ENCODE measurements at regions not wholly inside any gene's neighbourhood (a gene's known extent, or its start where the extent isn't known, plus 50 kb on each side); places are given as distances from the start of the nearest gene placed in this dataset.

DNA sequence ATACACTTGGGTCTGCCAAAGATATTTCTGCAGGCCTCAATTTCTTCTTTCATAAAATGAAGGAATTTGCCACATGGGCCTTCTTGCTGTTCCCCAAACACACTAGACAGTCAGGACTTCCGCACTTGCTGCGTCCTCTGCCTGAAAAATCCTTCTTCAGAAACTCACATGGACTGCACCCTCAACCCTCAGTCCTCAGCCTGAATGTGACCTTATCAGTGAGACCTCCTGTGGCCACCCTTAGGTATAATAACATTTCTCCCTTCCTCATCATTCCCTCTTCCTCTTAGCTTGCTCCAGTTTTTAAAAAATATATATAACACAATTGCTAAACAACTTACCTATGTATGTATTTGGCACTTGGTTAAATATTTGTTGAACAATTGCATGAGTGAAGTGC lies 257.5 kb downstream of the MFSD1 start:
- dilution Hi-C loops (cut with MboI; ENCODE audit: extremely low pct_ligation_motif_present, low sequenced_read_pairs), result no loop called here
- FAIRE-seq (no peak), DNase-seq (ENCODE audit: low read depth, low spot score) (no peak)
- no peaks in the 10 kb centered on the region for H3K36me3 ChIP-seq (ENCODE audit: control insufficient read depth in 2 of 2, extremely low read depth in 1 of 2, insufficient read depth in 2 of 2, low read length in 2 of 2)
- no peak overlapping the region for H3K9ac ChIP-seq (ENCODE audit: control insufficient read depth, extremely low read depth, insufficient read depth, low read length)
- TF ChIP-seq, protein P1, sequence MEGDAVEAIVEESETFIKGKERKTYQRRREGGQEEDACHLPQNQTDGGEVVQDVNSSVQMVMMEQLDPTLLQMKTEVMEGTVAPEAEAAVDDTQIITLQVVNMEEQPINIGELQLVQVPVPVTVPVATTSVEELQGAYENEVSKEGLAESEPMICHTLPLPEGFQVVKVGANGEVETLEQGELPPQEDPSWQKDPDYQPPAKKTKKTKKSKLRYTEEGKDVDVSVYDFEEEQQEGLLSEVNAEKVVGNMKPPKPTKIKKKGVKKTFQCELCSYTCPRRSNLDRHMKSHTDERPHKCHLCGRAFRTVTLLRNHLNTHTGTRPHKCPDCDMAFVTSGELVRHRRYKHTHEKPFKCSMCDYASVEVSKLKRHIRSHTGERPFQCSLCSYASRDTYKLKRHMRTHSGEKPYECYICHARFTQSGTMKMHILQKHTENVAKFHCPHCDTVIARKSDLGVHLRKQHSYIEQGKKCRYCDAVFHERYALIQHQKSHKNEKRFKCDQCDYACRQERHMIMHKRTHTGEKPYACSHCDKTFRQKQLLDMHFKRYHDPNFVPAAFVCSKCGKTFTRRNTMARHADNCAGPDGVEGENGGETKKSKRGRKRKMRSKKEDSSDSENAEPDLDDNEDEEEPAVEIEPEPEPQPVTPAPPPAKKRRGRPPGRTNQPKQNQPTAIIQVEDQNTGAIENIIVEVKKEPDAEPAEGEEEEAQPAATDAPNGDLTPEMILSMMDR (optimal IDR thresholded peaks at IDR 0.05 in 1 of 3, IDR thresholded peaks at IDR 0.05 in 1 of 3, conservative IDR thresholded peaks at IDR 0.05 in 1 of 3; ENCODE audit: extremely low read depth in 1 of 3, insufficient read depth in 2 of 3, low read length in 3 of 3), result no peak
- TF ChIP-seq EZH2 (IDR thresholded peaks at IDR 0.05; ENCODE audit: low read length), result no peak
- H3K9me3 ChIP-seq (ENCODE audit: control insufficient read depth, low read depth, low read length), result no peaks in the 10 kb centered on the region
- H3K79me2 ChIP-seq (ENCODE audit: control insufficient read depth, insufficient read depth, low read length), result no peaks in the 10 kb centered on the region
- H4K20me1 ChIP-seq (ENCODE audit: control insufficient read depth, extremely low read depth, insufficient read depth, low read length), result no peaks in the 10 kb centered on the region
- H3K4me3 ChIP-seq (ENCODE audit: control insufficient read depth in 2 of 3, extremely low read depth in 1 of 3, insufficient read depth in 2 of 3, low read depth in 1 of 3, low read length in 3 of 3), result no peak overlapping the region
- no peaks in the 10 kb centered on the region for H3K9me1 ChIP-seq (ENCODE audit: control insufficient read depth, extremely low read depth, insufficient read depth, low read length)
- no peak overlapping the region for H2AFZ ChIP-seq (ENCODE audit: control insufficient read depth, low read length)
- no peak overlapping the region for H3K4me2 ChIP-seq (ENCODE audit: control insufficient read depth, extremely low read depth, insufficient read depth, low read depth, low read length)
- H3K27ac ChIP-seq (ENCODE audit: control insufficient read depth, insufficient read depth, low read length), result no peak overlapping the region
- H3K27me3 ChIP-seq (ENCODE audit: control insufficient read depth, extremely low read depth, insufficient read depth, low read length), result no peaks in the 10 kb centered on the region
- no peaks in the 10 kb centered on the region for H3K4me1 ChIP-seq (ENCODE audit: control insufficient read depth, extremely low read depth, insufficient read depth, low read length)

DNA sequence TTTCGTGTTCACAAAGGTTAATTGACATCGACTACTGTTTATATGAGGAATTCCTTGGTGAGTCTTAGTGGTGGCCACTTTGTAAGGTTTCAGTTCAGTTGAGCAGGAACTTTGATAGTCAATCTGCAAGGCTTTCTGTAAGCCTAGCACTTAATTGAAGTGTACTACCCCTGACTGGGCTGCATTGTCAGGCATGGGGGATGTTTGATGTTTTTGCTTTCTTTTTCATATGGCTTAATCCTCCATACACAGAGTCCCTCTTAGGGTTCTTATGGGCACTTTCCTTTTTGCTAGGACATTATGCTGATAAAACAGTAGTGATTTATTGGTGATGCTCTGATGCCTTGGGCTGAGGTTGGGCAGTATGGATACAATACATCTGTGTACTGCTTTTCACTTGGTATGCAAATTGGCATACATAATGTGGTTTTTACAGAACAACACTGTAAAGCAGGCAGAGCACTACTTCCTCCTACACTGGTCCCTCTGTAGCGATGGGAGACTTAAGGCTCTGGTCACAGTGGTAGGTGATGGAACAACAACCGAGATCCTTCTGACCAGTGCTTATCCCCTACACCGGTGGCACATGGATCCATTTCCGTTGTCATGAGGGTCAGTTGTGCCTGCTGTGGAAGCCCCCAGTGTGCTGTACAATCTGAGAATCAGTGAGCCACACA lies 261.0 kb downstream of the MFSD1 start:
- Histone ChIP-seq H3K4me3 (ENCODE audit: control insufficient read depth in 2 of 3, extremely low read depth in 1 of 3, insufficient read depth in 2 of 3, low read depth in 1 of 3, low read length in 3 of 3) (no peak overlapping the region), H3K4me2 (ENCODE audit: control insufficient read depth, extremely low read depth, insufficient read depth, low read depth, low read length) (no peak overlapping the region), H3K79me2 (ENCODE audit: control insufficient read depth, insufficient read depth, low read length) (no peaks in the 10 kb centered on the region), H4K20me1 (ENCODE audit: control insufficient read depth, extremely low read depth, insufficient read depth, low read length) (no peaks in the 10 kb centered on the region), H3K9ac (ENCODE audit: control insufficient read depth, extremely low read depth, insufficient read depth, low read length) (no peak overlapping the region), H3K9me3 (ENCODE audit: control insufficient read depth, low read depth, low read length) (no peaks in the 10 kb centered on the region), H3K36me3 (ENCODE audit: control insufficient read depth in 2 of 2, extremely low read depth in 1 of 2, insufficient read depth in 2 of 2, low read length in 2 of 2) (no peaks in the 10 kb centered on the region), H3K27me3 (ENCODE audit: control insufficient read depth, extremely low read depth, insufficient read depth, low read length) (no peaks in the 10 kb centered on the region), H3K9me1 (ENCODE audit: control insufficient read depth, extremely low read depth, insufficient read depth, low read length) (no peaks in the 10 kb centered on the region), H2AFZ (ENCODE audit: control insufficient read depth, low read length) (no peak overlapping the region), H3K4me1 (ENCODE audit: control insufficient read depth, extremely low read depth, insufficient read depth, low read length) (no peaks in the 10 kb centered on the region), H3K27ac (ENCODE audit: control insufficient read depth, insufficient read depth, low read length) (no peak overlapping the region)
- TF ChIP-seq, protein P1 (optimal IDR thresholded peaks at IDR 0.05 in 1 of 3, IDR thresholded peaks at IDR 0.05 in 1 of 3, conservative IDR thresholded peaks at IDR 0.05 in 1 of 3; ENCODE audit: extremely low read depth in 1 of 3, insufficient read depth in 2 of 3, low read length in 3 of 3), result no peak
- TF ChIP-seq EZH2 (IDR thresholded peaks at IDR 0.05; ENCODE audit: low read length), result no peak
- dilution Hi-C loops (cut with MboI; ENCODE audit: extremely low pct_ligation_motif_present, low sequenced_read_pairs), result no loop called here
- FAIRE-seq (no peak), DNase-seq (ENCODE audit: low read depth, low spot score) (no peak)
